Chondrocyte (in vitro differentiated cells): ENCODE measurements at regions not wholly inside any gene's neighbourhood (a gene's known extent, or its start where the extent isn't known, plus 50 kb on each side); places are given as distances from the start of the nearest gene placed in this dataset.

Experiments used
- DNase-seq: peaks from one replicate; pipeline ENCODE4 v3.0.0; 2021; ENCODE audit warnings: mixed read lengths, low spot score
- H3K27ac Mint-ChIP-seq: one replicate; pipeline ENCODE4 v1.8.0; 2021; ENCODE audit warnings: mild to moderate bottlenecking, moderate library complexity, mixed read lengths; ENCODE audit not compliant: unreplicated experiment
- H3K27me3 Mint-ChIP-seq: 2 replicates; pipeline ENCODE4 v1.8.0; 2021; ENCODE audit warnings: low read depth, mixed read lengths
- H3K36me3 Mint-ChIP-seq: 2 replicates; pipeline ENCODE4 v1.8.0; 2021; ENCODE audit warnings: low read depth, mixed read lengths
- H3K4me1 Mint-ChIP-seq: 2 replicates; pipeline ENCODE4 v1.8.0; 2021; ENCODE audit warnings: low read depth, mild to moderate bottlenecking, mixed read lengths
- H3K4me3 Mint-ChIP-seq: one replicate; pipeline ENCODE4 v1.8.0; 2021; ENCODE audit warnings: mild to moderate bottlenecking, moderate library complexity, mixed read lengths; ENCODE audit not compliant: unreplicated experiment
- H3K9me3 Mint-ChIP-seq: 2 replicates; pipeline ENCODE4 v1.8.0; 2021; ENCODE audit warnings: low read depth, mixed read lengths
- TF ChIP-seq, protein P1 (sequence below): fragments of 200-600 bp; sonication (generic); IDR thresholded peaks from 2 replicates; pipeline ENCODE4 v1.5.0; 2021; ENCODE audit warnings: antibody characterized with exemption, mild to moderate bottlenecking, moderate library complexity

DNA sequence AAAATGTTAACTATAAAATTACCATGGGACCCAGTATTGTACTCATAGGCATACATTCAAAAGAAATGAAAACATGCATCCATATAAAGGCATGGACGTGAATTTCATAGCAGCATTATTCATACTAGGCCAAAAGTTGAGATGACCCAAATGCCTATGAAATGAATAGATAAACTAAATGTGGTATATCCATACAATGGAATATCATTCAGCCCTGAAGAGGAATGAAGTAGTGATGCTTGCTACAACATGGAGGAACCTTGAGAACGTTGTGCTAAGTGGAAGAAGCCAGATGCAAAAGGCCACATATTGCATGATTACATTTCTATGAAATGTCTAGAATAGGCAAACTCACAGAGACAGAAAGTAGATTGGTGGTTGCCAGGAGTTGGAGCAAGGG, 127.1 kb upstream of the IPO9 start:
- Mint-ChIP-seq H3K27me3 (no peaks in the 10 kb centered on the region), H3K4me3 (no peak overlapping the region)
- TF ChIP-seq, protein P1, sequence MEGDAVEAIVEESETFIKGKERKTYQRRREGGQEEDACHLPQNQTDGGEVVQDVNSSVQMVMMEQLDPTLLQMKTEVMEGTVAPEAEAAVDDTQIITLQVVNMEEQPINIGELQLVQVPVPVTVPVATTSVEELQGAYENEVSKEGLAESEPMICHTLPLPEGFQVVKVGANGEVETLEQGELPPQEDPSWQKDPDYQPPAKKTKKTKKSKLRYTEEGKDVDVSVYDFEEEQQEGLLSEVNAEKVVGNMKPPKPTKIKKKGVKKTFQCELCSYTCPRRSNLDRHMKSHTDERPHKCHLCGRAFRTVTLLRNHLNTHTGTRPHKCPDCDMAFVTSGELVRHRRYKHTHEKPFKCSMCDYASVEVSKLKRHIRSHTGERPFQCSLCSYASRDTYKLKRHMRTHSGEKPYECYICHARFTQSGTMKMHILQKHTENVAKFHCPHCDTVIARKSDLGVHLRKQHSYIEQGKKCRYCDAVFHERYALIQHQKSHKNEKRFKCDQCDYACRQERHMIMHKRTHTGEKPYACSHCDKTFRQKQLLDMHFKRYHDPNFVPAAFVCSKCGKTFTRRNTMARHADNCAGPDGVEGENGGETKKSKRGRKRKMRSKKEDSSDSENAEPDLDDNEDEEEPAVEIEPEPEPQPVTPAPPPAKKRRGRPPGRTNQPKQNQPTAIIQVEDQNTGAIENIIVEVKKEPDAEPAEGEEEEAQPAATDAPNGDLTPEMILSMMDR, result no peak

GRCh38 chr1:201702936-201703335, 126.0 kb upstream of the IPO9 start:
- Mint-ChIP-seq H3K36me3 (no peaks in the 10 kb centered on the region), H3K4me1 (peaks cover 41% of the 10 kb centered on the region), H3K4me3 (no peak overlapping the region), H3K9me3 (peaks cover 4% of the 10 kb centered on the region), H3K27ac (peak overlapping the region; percentile 85), H3K27me3 (no peaks in the 10 kb centered on the region)
- TF ChIP-seq, protein P1, result no peak
- no peak for DNase-seq

More for the DNA sequence above, 127.1 kb upstream of the IPO9 start:
- Mint-ChIP-seq H3K4me1 (peaks cover 47% of the 10 kb centered on the region), H3K36me3 (no peaks in the 10 kb centered on the region), H3K9me3 (peaks cover 4% of the 10 kb centered on the region), H3K27ac (no peak overlapping the region)
- DNase-seq, result no peak

- Mint-ChIP-seq H3K27me3 (no peaks in the 10 kb centered on the region), H3K9me3 (peaks cover 4% of the 10 kb centered on the region), H3K27ac (peak overlapping the region; percentile 85), H3K4me3 (no peak overlapping the region), H3K36me3 (no peaks in the 10 kb centered on the region), H3K4me1 (peaks cover 46% of the 10 kb centered on the region)
- no peak for DNase-seq
- TF ChIP-seq, protein P1, result peak; percentile 98
These were observed 125.1 kb upstream of the IPO9 start for GRCh38 chr1:201703621-201704438.

DNA sequence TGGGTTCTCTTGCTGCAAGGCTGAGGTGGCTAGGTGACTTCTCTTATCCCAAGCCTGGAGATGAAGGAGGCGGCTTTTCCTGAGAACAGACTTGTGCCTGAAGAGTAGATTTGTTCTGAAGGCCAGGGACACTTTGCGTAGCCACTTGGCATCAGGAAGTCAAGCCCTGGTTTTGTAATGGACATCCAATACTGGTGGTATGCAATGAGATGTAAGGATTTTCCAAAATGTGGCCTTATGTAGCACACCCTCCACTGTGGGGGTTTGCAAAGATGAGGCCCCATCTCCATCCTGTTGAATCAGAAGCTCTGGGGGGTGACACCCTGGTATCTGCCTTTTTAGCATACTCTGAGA, 124.5 kb upstream of the IPO9 start:
- Mint-ChIP-seq H3K27ac (peak overlapping the region; percentile 27), H3K9me3 (peaks cover 4% of the 10 kb centered on the region)

DNA sequence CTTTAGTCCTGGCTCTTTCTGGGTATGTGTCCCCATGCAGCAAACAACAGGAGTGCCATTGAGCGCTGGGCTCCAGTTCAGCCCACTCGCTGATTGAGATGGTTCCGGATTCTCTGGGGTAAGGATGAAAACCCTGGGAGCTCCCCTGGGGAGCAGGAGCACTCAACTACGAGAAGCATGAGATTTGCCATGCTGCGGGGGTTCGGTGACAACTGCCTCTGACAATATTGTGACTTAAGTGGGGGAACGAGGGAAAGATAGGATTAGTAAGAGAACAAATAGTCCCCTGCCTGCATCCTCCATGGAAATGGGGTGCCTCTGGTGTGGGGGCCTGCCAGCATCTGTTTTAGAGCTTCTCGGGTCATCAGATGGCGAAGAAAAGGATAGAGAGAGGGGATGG, 123.6 kb upstream of the IPO9 start:
- H3K4me1 Mint-ChIP-seq, result peaks cover 61% of the 10 kb centered on the region
- peaks cover 4% of the 10 kb centered on the region for H3K9me3 Mint-ChIP-seq
- TF ChIP-seq, protein P1, result no peak
- H3K4me3 Mint-ChIP-seq, result no peak overlapping the region
- H3K27ac Mint-ChIP-seq, result no peak overlapping the region
- no peak for DNase-seq
- H3K36me3 Mint-ChIP-seq, result no peaks in the 10 kb centered on the region
- H3K27me3 Mint-ChIP-seq, result no peaks in the 10 kb centered on the region

More for the DNA sequence above, 124.5 kb upstream of the IPO9 start:
- TF ChIP-seq, protein P1, result no peak
- Mint-ChIP-seq H3K36me3 (no peaks in the 10 kb centered on the region), H3K27me3 (no peaks in the 10 kb centered on the region), H3K4me1 (peaks cover 52% of the 10 kb centered on the region), H3K4me3 (no peak overlapping the region)
- no peak for DNase-seq
